HG02943 (cell line): ENCODE measurements at regions not wholly inside any gene's neighbourhood (a gene's known extent, or its start where the extent isn't known, plus 50 kb on each side); places are given as distances from the start of the nearest gene placed in this dataset.

Experiments used
- ATAC-seq: cut with Tn5 transposase; IDR thresholded peaks from one replicate; pipeline ENCODE4 v1.9.1; 2021; ENCODE audit warnings: mild to moderate bottlenecking, low read depth, moderate library complexity; ENCODE audit not compliant: unreplicated experiment

- no peak for ATAC-seq
Observed at GRCh38 chr12:22740656-22741355, 115.8 kb downstream of the ETNK1 start.

GRCh38 chr12:22743700-22744099 lies 118.7 kb downstream of the ETNK1 start:
- ATAC-seq, result no peak

- no peak for ATAC-seq
Observed at GRCh38 chr12:22744197-22744596, 119.2 kb downstream of the ETNK1 start.

DNA sequence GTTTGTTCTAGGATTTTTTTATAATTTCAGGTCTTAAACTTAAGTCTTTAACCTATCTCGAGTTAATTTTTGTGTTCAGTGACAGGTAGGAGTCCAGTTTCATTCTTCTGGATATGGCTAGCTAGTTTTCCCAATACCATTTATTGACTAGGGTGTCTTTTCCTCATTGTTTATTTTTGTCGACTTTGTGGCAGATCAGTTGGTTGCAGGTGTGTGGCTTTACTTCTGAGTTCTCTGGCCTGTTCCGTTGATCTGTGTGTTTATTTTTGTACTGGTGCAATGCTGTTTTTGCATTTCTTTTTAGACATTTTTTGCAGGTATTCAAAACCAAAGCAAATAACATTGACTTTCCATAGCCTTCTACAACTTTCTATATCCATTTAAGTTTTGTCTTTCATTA lies 121.7 kb downstream of the ETNK1 start:
- ATAC-seq, result no peak

DNA sequence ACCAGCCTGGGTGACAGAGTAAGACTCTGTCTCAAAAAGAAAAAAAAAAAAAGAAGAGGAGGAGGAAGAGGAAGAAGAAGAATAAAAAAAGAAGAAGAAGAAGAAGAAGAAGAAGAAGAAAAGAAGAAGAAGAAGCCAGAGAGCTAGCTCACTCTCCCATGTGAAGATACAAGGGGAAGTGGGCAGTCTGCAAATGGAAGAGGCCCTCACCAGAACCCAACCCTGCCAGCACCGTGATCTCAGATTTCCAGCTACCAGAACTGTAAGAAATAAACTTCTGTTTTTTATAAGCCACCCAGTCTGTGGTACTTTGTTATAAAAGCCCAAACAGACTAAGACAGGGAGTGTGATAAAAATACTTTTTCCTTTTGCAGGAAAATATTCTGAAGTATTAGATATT lies 130.7 kb downstream of the ETNK1 start:
- ATAC-seq, result no peak

- no peak for ATAC-seq
Observed at GRCh38 chr12:22759769-22760674, 135.1 kb downstream of the ETNK1 start.

DNA sequence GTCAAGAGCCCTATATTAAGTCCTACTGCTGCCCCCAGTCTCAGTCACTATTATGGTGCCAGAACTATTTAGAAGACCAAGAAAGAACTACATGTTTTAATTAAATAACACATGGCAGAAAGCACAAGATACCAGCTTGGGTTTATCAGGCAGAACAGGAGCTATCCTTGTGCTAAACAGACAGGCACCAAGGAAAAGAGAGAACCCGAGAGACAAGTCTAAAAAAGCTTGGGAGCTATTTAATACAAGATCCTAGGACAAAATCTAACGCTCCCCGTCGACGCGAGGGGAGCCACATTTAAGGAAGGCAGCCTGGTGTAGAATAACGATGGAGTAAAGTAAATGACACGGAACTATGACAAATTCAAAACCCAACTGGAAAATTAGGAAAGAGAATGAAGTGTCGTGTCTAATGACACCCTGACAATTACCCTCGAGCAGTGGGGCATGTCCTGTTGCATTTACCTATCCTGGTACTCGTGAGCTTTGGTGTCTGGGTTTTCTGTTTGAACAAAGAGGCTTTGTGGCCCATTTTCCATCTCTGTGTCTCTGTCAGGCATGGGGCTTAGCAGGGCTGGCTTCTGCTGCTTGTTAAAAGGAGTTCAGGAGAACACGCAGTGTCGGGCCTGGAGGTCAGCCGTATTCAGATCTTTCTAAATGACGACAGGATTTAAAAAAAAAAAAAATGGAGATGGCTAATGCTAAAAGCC lies 140.6 kb downstream of the ETNK1 start:
- ATAC-seq, result no peak

- no peak for ATAC-seq
Observed at GRCh38 chr12:22766911-22767420, 142.0 kb downstream of the ETNK1 start.

GRCh38 chr12:22781339-22781738 lies 156.4 kb downstream of the ETNK1 start:
- no peak for ATAC-seq

DNA sequence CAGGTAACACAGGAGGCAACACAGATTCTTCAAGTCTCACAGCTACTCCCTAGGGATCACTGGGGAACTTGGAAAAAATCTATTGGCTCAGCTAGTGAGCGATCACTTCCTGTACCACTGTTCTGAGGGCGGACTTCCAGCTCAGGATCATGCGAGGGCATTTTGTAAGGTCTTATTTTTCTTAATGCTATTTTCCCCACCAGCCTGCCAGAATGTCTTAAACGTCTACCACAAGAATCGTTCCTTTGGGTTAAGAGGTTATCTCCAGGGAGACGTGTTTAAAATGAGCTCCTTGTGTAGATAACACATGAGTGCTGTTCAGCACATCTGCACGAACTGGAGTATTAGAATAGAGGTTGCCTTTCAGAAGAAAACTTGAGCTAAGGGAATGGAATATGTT lies 162.6 kb downstream of the ETNK1 start:
- no peak for ATAC-seq

GRCh38 chr12:22788913-22789312 lies 163.9 kb downstream of the ETNK1 start:
- no peak for ATAC-seq

GRCh38 chr12:22792138-22792537 lies 167.2 kb downstream of the ETNK1 start:
- no peak for ATAC-seq

GRCh38 chr12:22794017-22794416 lies 169.0 kb downstream of the ETNK1 start:
- no peak for ATAC-seq

GRCh38 chr12:22796941-22797630 lies 172.1 kb downstream of the ETNK1 start:
- no peak for ATAC-seq

GRCh38 chr12:22797701-22798100 lies 172.7 kb downstream of the ETNK1 start:
- ATAC-seq, result no peak

- ATAC-seq, result no peak
Observed at GRCh38 chr12:22798116-22798515, 173.1 kb downstream of the ETNK1 start.

GRCh38 chr12:22799503-22799902 lies 174.5 kb downstream of the ETNK1 start:
- no peak for ATAC-seq

- ATAC-seq, result no peak
Observed at GRCh38 chr12:22800332-22800731, 175.4 kb downstream of the ETNK1 start.

DNA sequence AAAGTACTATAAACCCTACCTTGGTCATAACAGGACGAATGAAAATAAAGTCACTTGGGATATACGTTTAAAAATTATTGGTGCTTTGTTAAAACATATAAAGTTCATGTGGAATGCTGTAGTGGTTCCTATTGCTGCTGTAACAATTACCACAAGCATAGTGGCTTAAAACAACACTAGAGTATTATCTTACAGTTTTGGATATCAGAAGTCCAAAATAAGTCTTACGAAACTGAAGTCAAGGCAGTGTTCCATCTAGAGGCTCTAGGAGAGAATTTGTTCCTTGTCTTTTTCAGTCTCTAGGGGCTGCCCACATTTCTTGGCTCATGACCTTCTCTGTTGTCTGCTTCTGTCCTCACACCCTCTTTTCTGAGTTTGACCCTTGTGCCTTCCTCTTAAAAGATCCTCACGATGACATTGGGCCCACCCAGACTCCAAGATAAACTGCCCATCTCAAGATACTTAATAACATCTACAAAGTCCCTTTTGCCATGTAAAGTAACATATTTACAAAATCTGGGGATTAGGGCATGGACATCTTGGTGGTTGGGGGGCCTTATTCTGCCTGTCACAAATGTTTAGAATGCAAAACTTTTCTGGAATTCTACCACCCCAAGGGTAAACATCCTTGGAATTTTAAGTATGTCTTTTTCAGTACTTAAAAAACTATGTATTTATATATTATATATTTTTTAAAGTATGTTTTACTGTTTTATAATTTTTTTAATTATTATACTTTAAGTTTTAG lies 178.1 kb downstream of the ETNK1 start:
- no peak for ATAC-seq

- no peak for ATAC-seq
Observed at GRCh38 chr12:22803725-22804124, 178.8 kb downstream of the ETNK1 start.
